ENCODE measurements at regions not wholly inside any gene's neighbourhood (a gene's known extent, or its start where the extent isn't known, plus 50 kb on each side); places are given as distances from the start of the nearest gene placed in this dataset.

GRCh38 chr4:163063891-163064290 lies 102.8 kb downstream of the NAF1 start:
- TF ChIP-seq CTCF (conservative IDR thresholded peaks at IDR 0.05 in 1 of 2, IDR thresholded peaks at IDR 0.05 in 1 of 2; ENCODE audit: low read depth in 1 of 2, low read length in 2 of 2) (no peak), EZH2 (IDR thresholded peaks at IDR 0.05; ENCODE audit: low read length, missing control alignments) (no peak)
